ENCODE measurements at regions not wholly inside any gene's neighbourhood (a gene's known extent, or its start where the extent isn't known, plus 50 kb on each side); places are given as distances from the start of the nearest gene placed in this dataset.

GRCh38 chr6:44062771-44063560, 64.3 kb downstream of the MRPL14 start:
- no peak for DNase-seq (ENCODE audit: low read depth)

DNA sequence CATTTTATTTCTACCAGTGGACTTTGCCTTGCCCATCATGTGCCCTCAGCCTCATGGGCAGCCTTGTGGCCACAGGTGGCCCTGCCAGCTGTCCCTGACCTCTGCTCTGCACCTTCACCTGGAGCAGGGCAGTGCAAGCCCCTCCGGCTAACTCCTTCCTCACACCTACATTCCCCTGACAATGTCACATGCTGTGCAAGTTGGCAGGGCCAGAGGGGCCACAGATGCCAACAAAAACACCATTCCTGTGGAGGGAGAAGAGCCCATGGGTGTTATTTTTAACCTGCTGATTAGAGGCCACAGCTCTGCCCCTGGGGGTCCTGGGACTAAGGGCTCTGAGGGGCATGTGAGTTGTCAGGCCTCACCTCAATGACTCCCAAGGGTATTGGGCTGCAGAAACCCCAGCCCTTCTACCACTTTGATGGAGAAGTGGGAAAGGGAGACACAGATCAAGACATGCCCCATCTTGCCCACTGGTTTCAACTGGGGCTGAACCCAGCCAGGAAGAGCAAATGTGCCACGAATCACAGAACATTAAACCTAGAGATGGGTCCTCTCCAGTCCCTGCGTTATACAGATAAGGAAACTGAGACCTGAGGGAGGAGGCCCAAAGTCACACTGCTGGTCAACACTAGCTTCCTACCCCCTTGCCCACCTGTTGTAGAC, 65.0 kb downstream of the MRPL14 start:
- DNase-seq (ENCODE audit: low read depth) = no peak

DNA sequence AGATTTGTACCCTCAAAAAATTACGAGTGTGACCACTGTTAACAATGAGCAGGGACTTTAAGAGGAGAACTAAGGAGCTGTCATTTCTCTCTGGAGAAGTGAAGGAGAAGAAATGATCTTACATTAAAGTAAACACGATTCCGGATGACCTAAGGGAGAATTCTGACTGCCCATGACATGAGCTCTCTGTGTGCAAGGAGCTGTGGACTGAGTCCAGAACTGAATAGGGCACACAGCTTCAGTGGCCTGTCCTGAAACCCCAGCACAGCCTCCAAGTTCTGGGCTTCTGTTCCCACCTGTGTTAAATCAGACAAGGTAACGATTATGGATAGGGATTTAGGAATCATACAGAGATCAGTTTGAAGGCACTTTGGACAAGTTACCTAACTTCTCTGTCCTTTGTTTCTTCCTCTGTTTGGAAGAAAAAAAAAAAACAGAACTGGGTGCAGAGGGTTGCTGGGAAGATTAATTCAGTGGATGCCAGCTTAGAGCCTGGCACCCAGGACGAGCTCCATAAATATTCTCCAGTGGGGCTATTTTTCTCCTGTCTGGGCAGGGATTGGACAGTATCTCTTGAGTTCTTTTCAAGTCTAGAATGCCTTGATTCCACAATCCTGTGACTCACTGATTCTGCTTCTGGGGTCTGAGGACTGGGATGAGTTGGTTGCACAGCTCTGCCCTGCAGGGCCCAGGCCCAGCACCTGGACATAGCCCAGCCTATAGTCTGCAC, 65.7 kb downstream of the MRPL14 start:
- DNase-seq (ENCODE audit: low read depth) = no peak

DNA sequence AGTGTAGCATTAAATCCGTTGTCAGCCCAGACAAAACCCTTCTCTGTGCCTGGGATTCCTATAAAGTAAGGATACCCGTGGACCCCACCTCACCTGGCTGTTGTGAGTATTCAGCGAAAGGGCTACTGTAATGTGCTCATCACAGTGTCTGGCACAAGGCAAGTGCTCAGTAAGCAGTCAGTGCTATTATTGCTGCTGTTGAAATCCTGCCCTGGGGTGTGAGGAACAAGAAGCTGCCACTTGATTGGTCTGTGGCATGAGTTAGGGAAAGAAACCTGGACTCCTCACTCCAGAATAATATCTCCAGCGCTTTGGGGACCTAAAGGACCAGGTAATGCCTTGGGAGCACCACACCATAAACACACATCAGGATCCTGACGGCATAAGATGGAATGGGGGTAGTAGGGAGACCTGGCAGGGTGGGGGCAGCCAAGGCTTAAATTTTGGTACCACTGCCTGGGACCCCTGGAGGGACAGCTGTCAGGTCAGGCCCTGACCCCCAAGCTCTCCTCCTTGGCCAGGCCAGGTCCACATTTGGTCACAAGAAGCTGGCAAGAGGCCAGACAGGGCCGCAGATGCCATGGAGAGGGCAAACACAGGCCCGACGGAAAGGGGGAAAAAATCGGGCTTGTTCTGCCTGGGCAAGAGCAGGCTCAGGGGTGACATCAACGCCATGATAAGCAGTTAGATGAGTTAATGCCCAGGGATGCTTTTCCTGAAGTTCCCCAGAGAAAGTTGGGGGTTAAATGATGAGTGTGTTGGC, 66.5 kb downstream of the MRPL14 start:
- DNase-seq (ENCODE audit: low read depth) = no peak

DNA sequence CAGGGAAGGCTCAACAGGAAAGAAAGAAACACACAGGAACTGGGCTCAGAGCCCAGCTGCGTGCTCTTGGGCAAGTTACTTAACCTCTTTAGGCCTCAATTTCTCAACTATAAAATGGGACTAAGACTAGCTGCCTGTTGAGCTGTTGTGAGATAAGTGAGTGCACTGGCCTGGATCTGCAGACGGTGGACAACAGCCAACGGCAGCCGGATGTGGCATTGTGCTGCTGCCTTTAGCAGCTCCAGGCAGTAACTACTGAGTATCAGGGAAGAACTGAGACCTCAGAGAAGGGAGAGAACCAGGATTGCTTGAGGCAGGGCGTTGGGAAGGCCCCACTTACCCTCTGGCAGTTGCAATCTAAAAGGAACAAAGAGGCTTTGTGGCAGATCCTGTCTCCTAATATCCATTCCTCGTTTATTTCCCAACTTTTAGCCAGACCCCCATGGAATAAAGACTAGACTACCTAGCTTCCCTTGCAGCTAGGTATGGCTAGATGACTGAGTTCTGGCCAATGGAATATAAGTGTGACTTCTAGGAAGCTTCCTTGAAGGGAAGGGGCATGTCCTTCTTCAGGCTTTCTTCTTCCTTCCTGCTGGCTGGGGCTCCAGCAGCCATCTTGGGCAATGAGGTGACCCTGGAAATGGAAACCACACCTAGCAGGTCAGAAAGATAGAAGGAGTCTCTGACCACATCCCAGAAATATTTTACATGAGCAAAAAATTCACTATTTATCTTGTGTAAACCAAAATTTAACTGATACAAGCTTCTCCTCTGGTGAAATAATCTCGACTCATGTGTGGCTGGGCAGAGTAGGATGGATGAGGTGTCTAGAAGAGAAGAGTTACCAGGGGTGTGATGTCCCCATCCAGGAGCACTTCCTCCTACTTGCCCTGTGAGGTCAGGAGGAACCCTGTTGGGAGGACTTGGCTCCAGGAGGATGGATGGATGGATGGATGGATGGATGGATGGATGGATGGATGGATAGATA, 67.6 kb downstream of the MRPL14 start:
- no peak for DNase-seq (ENCODE audit: low read depth)

DNA sequence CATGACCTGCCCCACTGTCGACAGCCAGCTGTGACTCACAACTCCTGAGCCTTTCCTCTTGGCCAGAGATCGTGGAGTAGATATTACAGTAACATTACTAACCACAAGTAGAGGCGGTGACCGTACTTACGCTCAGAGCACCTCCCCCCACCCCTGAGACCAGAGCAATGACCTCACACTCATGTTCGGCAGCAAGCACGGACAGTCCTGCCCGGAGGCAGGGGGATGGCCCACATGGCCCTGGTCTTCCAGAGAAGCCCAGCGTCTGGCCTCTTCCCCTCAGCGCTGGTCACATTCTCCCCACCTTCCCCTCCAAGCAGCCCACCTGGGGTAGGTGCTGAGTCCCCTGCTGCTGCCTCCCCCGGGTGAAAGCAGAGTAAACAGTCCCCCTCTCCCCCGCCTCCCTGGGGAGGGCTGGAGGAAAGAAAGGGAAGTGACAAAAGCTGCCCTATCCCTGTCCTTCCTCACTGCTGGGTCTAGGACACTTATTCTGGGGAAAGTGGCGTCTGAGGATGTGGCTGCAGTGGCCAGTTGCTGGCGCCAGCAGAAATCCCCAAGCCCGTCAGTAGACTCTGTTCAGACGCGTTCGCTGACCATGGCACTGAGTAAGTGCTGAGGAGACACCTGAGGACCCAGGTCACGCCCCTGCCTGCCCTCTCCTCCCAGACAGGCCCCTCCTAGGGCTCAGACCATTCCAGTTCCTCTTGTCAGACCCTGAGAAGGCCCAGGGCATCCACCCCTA, 68.5 kb downstream of the MRPL14 start:
- DNase-seq (ENCODE audit: low read depth) = peak; percentile 97

DNA sequence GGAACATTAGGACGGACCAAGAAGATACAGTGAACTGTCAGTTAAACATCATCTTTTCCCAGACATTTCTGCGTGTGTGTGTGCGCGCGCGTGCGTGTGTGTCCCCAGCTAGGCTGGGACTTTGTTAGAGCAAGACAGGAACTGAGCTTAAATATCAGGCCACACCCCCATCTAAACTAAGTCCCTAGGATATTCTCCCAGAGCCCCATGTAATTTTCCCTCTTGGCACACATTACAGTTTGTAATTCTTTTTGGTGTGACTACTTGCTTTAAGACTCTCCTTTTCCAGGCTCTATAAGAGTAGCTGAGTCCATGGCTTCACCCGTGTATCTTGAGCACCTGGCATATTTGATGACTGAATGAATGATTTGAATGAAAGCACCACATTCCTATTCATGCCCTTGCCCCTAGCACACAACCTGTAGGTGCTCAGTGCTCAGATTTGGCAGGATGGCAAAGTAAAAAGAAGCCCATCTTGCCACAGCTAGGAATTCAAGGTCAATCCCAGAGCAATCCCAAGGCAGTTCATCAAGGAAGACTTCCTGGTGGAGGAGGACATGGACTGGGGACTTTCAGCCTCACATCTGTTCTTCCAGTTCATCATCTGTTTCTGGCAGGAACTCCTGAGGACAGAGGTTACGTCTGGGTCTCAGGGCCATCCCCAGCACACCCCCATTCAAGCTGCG, 69.2 kb downstream of the MRPL14 start:
- DNase-seq (ENCODE audit: low read depth) = no peak

GRCh38 chr6:44057238-44057930, 69.9 kb downstream of the MRPL14 start:
- peak; percentile 67 for DNase-seq (ENCODE audit: low read depth)

DNA sequence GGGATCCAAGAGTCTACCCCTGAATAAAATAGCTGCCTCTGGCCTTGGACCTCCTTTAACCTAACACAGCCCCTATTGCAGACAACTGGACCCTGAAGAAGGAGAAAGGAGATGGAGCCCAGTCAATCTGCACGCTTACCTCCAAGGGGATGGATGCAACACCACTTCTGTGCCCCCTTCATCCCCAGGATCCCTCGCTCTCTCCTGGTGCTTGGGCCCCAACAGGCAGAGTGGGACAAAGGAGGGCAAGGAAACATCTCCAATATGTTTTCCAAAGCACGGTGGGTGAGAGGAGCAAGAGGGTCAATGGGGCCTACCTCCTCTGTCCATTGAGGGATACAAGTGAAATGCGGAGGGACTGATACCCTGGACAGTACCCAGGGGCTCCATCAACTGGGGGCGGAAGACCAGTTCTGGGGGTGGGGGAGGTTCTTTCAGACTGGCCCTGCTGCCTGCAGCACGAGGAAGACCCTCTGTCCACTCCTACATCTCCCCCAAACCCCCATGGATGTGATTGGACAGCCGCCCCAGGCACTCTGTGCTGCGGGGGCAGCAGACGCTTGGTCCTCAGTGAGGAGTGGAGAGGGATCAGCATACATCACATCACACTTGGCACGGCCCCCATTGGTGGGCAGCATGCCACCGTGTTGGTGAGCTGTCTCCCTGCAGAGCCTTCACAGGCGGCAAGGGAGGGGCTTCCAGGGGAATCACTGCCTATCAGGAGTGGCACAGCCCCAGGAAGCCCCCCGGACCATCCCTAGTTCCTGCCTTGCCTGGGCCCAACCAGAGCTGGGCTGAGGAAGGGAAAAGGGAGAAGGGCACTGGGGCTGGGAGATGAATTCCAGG, 70.6 kb downstream of the MRPL14 start:
- no peak for DNase-seq (ENCODE audit: low read depth)

DNA sequence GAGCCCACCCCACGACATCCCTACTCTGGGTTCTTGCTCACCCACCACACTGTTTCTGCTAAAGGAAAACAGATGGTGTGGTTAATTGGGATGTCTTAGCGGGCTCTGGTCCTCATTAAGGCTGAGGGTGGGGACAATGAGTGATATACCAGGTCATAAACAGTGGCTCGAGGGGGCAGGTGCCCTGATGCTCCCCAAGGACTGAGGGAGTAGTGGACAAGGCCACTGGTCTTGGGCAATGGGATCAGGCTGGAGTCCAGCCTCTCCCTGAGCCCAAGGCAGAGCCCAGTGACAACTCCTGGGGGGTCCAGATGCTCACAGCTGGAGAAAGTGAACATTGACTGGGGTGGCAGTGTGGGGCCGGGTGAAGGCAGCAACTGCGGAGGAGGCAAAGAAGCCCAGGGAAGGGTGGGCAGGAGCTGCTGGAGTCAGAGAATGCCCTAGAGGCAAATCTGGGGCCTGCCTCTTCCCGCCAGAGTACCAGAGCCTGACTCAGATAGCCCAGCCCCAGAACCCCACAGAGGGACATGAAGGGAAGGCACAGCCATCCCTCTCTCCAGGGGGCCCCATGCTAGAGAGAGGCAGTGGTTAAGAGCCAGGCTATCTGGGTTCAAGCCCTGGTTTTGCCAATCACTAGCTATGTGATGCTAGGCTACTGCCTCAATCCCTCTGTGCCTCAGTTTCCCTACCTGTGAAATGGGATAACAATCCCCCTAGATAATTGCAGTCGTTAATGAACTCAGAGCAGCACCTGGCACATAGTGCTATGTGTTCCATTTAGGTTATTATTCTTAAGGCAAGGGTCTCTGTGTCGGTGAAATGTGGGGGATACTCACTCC, 72.3 kb downstream of the MRPL14 start:
- no peak for DNase-seq (ENCODE audit: low read depth)

- no peak for DNase-seq (ENCODE audit: low read depth)
Measured at GRCh38 chr6:44053760-44054556, 73.3 kb downstream of the MRPL14 start.

DNA sequence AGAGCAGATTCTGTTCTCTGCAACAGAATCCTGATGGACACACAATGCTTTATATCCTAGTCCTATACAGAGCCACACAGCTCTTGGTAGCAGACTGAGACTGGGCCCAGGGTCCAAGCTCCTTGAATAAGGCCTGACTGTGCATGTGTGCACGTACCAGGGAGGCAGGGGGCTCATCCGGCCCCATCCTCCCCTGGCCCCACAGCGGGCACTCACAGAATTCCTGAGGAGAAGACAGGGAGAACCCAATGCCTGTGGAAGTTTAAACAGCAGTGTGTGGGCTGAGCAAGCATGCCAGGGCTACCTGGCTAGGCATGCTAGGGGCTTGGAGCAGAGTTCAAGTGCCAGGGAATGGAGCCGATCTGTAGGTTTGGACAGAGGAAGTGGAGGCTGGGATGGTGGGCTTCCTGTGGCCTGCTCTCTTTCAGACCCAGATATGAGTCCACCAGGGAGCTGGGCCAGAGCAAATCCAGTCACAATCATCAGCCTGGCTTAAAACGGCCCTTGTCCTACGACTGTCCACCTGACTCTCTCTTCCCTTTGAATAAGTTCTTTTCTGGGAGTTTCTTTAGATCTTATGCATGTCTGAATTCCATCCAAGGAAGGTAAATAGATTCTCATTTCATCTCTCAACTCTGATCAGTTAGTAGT, 74.0 kb downstream of the MRPL14 start:
- no peak for DNase-seq (ENCODE audit: low read depth)

GRCh38 chr6:44052419-44053023, 74.7 kb downstream of the MRPL14 start:
- no peak for DNase-seq (ENCODE audit: low read depth)

DNA sequence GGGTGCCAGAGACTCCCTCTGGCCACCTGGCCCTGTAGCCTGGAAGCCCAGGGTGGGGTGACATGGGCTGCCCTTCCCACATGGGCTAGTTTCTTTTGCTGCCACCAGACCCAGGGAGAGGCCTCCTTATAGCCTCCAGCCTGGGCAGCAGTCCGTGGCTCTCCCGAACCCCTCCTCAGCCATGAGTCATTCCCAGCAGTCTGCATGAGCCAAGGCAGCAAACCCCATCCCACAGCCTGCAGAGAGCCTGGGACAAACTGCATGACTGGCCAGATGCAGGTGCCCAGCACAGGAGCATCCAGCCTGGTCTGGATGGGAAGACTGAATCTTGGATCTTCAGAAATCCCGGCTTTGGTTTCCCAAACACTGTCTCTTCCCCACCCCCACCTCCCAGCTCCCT, 75.7 kb downstream of the MRPL14 start:
- no peak for DNase-seq (ENCODE audit: low read depth)

GRCh38 chr6:44050872-44051505, 76.3 kb downstream of the MRPL14 start:
- DNase-seq (ENCODE audit: low read depth) = no peak
